Esophagus (tissue), 2 donors: ENCODE measurements at regions not wholly inside any gene's neighbourhood (a gene's known extent, or its start where the extent isn't known, plus 50 kb on each side); places are given as distances from the start of the nearest gene placed in this dataset.

ENCODE experiments used
- H3K27ac ChIP-seq, 2 donors: one replicate each; pipeline ENCODE4 v1.5.1; 2013; ENCODE audit warnings: low read depth in 2 of 2, mild to moderate bottlenecking in 2 of 2, inconsistent platforms in 1 of 2, low read length in 1 of 2, moderate library complexity in 1 of 2
- H3K27me3 ChIP-seq, 2 donors: one replicate each; pipeline ENCODE4 v1.6.1; 2013; ENCODE audit warnings: low read length in 2 of 2, control low read depth in 1 of 2, mild to moderate bottlenecking in 1 of 2; ENCODE audit not compliant: insufficient read depth in 2 of 2, control insufficient read depth in 1 of 2
- H3K36me3 ChIP-seq, 2 donors: one replicate each; pipeline ENCODE4 v1.6.1; 2013; ENCODE audit warnings: low read length in 1 of 2; ENCODE audit not compliant: control insufficient read depth in 2 of 2, insufficient read depth in 2 of 2
- H3K4me1 ChIP-seq, 2 donors: one replicate each; pipeline ENCODE4 v1.6.1; 2013; ENCODE audit warnings: low read length in 1 of 2; ENCODE audit not compliant: control insufficient read depth in 2 of 2, insufficient read depth in 2 of 2
- H3K4me3 ChIP-seq, 2 donors: one replicate each; pipeline ENCODE4 v1.5.1; 2013; ENCODE audit warnings: low read length in 2 of 2, mild to moderate bottlenecking in 2 of 2, low read depth in 1 of 2, moderate library complexity in 1 of 2
- H3K9me3 ChIP-seq, 2 donors: one replicate each; pipeline ENCODE4 v1.6.1; 2013; ENCODE audit warnings: mild to moderate bottlenecking in 2 of 2, low read depth in 1 of 2, low read length in 1 of 2, moderate library complexity in 1 of 2; ENCODE audit not compliant: control insufficient read depth in 2 of 2, insufficient read depth in 1 of 2
- WGBS, 2 donors: extraction: QIAGEN DNeasy Blood & Tissue Kit; methylation state at CpG; one replicate each; pipeline ENCODE4 v1.1.7; 2013; 5-methylcytosine and 5-hydroxymethylcytosine counted together
- donor health status: healthy with polysubstance abuse.
- donor health status: Bipolar disorder and iron deficiency.

DNA sequence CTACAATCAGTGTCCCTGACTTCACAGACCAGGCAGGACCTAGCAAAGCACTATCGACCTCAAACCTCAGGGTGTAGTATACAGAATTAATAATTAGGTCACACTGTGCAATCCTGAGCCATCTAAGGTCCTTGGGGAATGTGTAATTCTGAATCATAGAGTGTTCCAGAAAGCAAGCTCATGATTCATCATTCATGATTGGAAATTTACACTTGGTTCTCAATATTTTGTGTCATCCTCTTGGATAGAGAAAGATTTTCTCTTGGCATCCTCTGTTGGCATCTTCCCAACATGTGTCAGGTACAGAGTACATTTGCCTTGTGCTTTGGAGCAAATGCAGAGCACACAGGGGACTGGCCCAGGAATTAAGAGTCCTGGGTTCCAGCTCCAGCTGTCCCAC lies 245.0 kb upstream of the NT5C1B start:
- no peaks in the 10 kb centered on the region for H3K36me3 ChIP-seq
- H3K27me3 ChIP-seq = no peaks in the 10 kb centered on the region
- H3K4me1 ChIP-seq = peaks cover 0 to 3% of the 10 kb centered on the region in 2 donors
- no peak overlapping the region for H3K4me3 ChIP-seq
- no peak overlapping the region for H3K27ac ChIP-seq
- no peaks in the 10 kb centered on the region for H3K9me3 ChIP-seq
- 47 to 70% methylated on average over 1 of the region's 1 CpG for WGBS, 2 donors

DNA sequence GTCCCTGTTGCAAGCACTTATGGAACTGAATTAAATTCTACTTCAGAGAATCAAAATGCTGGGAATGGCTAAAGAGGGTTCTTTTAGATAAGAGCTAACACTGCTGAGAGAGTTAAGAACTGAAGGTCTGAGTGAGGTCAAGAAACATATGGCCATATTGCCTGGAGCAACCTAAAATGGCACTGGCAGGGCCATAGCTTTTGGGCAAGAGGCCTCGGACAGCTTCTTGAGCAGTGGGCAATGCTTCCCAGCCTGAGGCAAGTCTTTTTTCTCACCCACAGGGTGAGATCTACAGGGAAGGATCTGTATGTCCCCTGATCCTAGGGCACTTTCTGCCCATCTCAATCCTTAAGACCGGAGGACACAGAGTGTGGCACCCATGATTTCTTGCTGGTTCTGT lies 244.6 kb upstream of the NT5C1B start:
- no peaks in the 10 kb centered on the region for H3K36me3 ChIP-seq
- H3K4me3 ChIP-seq = no peak overlapping the region
- no peaks in the 10 kb centered on the region for H3K9me3 ChIP-seq
- H3K27me3 ChIP-seq = no peaks in the 10 kb centered on the region
- H3K27ac ChIP-seq = no peak overlapping the region
- peaks cover 0 to 3% of the 10 kb centered on the region in 2 donors for H3K4me1 ChIP-seq
- 94 to 96% methylated on average over 2 of the region's 2 CpGs for WGBS, 2 donors

DNA sequence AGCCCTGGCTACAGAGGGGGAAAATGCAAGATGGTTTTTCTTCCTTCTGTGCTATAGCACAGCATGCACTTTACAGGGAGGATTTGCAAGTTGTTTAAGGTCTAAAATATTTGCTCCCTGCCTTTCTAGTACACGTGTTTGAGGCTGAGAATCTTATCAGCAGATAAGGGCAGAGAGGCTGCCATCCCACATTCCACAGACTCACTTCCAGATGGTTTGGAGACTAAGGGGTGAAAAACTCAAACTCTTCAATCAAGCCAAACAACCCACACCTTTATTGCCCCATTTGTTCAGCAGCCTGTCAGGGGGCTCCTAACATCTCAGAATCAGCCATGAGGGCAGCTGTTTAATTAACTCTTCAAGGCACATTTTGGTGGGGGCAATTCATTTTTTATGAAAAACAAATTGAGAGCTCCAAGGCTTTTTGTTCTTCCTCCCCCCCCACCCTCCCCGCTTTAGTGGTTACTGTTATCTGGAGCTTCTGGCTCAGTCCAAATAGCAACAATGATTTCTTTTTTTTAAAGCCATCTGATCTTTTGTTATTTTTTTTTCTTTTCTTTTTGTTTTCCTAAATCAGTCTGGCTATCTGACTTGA lies 242.6 kb upstream of the NT5C1B start:
- H3K4me3 ChIP-seq = no peak overlapping the region
- 74 to 76% methylated on average over 2 of the region's 2 CpGs for WGBS, 2 donors
- no peaks in the 10 kb centered on the region for H3K27me3 ChIP-seq
- H3K36me3 ChIP-seq = no peaks in the 10 kb centered on the region
- H3K4me1 ChIP-seq = peaks cover 0 to 3% of the 10 kb centered on the region in 2 donors
- H3K27ac ChIP-seq = no peak overlapping the region
- H3K9me3 ChIP-seq = no peaks in the 10 kb centered on the region

DNA sequence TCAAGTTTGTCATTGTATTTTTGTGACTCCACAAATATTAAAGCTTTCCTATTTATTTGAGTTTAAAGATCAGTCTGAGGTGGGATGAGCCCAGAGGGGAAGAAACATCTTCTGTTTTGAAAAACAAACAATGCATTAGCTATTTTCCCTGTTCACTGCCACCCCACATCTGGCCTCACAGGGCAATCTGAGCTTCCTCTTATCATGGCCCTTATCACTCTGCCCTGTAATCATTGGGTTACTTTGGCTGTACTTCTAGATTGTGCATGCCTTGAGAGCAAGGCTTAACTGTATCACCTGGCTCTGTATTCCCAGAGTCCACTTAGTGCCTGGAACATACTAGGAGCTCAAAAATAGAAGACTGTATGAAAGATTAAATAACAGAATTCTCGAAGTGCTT lies 241.6 kb upstream of the NT5C1B start:
- 71 to 90% methylated on average over 1 of the region's 1 CpG for WGBS, 2 donors
- Histone ChIP-seq H3K9me3 (no peaks in the 10 kb centered on the region), H3K36me3 (no peaks in the 10 kb centered on the region), H3K4me1 (peaks cover 0 to 3% of the 10 kb centered on the region in 2 donors), H3K4me3 (no peak overlapping the region), H3K27me3 (no peaks in the 10 kb centered on the region), H3K27ac (no peak overlapping the region)

DNA sequence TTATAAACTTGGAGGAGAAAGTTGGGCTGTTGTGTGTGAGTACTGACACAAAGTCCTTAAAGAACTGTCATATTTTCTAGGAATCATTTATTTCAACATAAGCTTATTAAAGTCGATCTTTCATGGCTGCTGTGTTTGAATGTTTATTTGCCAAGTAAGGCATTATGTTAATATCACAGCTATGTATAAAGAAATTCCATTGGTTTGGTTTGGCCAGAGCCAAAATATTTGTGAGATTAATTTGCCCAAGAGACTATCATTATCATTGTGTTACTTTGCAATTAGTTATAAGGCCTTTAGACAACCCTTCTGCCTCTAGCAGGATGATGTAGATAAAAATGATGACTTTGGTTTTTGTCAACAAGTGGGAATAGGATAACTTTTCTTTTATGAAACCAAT lies 240.6 kb upstream of the NT5C1B start:
- Histone ChIP-seq H3K9me3 (no peaks in the 10 kb centered on the region), H3K4me1 (peaks cover 0 to 3% of the 10 kb centered on the region in 2 donors), H3K36me3 (no peaks in the 10 kb centered on the region), H3K4me3 (no peak overlapping the region), H3K27ac (no peak overlapping the region), H3K27me3 (no peaks in the 10 kb centered on the region)
- 35 to 36% methylated on average over 1 of the region's 1 CpG for WGBS, 2 donors

DNA sequence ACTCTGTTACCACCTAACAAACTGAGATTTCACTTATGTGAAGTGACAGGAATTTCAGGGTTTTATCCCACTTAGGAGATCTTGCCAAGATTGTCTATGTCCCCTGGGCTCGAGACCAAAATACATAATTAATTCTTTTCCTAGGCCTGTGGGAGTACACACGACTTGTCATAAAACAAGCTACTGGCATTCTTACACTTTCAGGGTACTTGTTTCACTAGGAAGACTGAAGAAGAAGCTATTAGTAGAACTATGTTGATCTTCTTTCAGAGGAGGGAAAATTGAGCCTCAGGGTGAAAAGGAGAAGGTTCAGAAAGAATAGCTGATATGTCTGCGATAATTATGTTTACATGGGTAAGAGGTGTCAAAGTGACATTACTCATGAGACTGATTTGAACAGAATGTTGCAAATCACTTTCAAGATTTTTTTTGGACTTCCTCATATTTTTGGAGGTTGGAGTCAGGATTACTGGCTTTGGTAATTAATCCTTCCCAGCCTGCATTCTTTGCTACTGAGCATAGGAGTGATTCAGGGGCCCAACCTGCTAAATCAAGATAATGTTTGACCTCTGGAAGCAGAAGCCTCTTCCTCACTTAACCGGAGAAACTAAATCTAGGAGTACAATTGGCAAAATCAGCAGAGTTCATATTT lies 240.0 kb upstream of the NT5C1B start:
- H3K27ac ChIP-seq = no peak overlapping the region
- no peaks in the 10 kb centered on the region for H3K36me3 ChIP-seq
- WGBS, 2 donors = 28 to 33% methylated on average over 4 of the region's 4 CpGs
- no peak overlapping the region for H3K4me3 ChIP-seq
- H3K27me3 ChIP-seq = no peaks in the 10 kb centered on the region
- H3K9me3 ChIP-seq = no peaks in the 10 kb centered on the region
- peaks cover 0 to 3% of the 10 kb centered on the region in 2 donors for H3K4me1 ChIP-seq

DNA sequence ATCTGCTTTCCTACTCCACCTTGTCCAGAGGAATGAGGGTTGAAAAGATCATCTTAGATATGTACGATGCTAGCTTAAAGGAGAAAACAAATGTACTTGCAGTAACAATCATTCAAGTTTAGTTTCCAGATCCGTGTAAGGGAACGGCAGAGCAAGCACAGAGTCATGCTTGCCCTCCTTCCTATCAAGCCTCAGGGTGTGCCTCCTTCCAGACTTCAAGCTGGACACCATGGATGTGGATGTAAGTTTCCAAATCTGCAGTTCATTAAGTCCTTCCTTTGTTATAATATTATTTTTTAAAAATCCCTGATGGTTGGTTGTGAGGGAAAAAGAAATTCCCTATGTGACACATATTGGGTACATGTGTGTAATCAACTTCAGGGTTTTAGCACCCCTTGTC lies 238.9 kb upstream of the NT5C1B start:
- Histone ChIP-seq H3K4me3 (no peak overlapping the region), H3K9me3 (peaks cover 0 to 2% of the 10 kb centered on the region in 2 donors), H3K27me3 (no peaks in the 10 kb centered on the region), H3K27ac (no peak overlapping the region), H3K36me3 (no peaks in the 10 kb centered on the region), H3K4me1 (peaks cover 0 to 3% of the 10 kb centered on the region in 2 donors)
- 86 to 88% methylated on average over 3 of the region's 3 CpGs for WGBS, 2 donors

DNA sequence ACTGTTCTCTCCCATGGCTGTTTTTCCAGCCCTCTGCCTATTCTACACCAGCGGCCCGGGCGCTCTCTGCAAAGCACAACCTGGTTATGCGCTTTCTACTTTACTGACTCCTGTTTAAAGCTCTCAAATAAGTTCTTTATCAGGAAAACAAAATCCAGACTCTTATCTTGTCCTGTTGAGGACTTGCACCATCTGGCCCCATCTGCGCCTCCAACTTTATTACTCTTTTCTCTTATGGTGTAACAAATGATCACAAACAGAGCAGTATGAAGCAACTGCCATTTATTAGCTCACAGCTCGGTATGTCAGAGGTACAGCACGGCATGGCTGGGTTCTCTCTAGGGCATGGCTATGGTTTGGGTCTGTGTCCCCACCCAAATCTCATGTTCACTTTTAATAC lies 236.5 kb upstream of the NT5C1B start:
- WGBS, 2 donors = 67 to 85% methylated on average over 7 of the region's 7 CpGs
- H3K27ac ChIP-seq = no peak overlapping the region
- no peaks in the 10 kb centered on the region for H3K36me3 ChIP-seq
- peaks cover 0 to 2% of the 10 kb centered on the region in 2 donors for H3K9me3 ChIP-seq
- peaks cover 0 to 3% of the 10 kb centered on the region in 2 donors for H3K4me1 ChIP-seq
- no peak overlapping the region for H3K4me3 ChIP-seq
- no peaks in the 10 kb centered on the region for H3K27me3 ChIP-seq

DNA sequence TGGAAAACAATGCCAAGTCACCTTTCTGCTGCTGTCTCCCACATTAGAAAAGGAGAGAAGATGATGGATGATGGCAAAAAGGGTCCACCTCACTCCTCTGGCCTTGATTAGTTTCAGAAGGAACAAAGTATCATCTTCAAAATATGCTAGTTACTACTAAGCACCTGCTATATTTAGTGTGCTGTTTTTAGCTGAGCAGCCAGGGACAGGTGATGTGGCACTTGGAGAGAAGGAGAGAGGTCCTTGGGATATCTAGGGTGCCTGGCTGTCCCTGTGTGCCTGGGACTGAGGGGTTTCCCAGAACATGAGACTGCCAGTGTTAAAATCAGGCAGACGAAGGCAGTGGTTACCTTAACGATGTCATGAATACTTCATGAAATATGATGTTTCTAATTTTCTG lies 235.5 kb upstream of the NT5C1B start:
- Histone ChIP-seq H3K4me1 (peaks cover 0 to 3% of the 10 kb centered on the region in 2 donors), H3K4me3 (no peak overlapping the region), H3K27me3 (no peaks in the 10 kb centered on the region), H3K36me3 (no peaks in the 10 kb centered on the region), H3K27ac (no peak overlapping the region), H3K9me3 (peaks cover 0 to 2% of the 10 kb centered on the region in 2 donors)
- 93 to 95% methylated on average over 2 of the region's 2 CpGs for WGBS, 2 donors

DNA sequence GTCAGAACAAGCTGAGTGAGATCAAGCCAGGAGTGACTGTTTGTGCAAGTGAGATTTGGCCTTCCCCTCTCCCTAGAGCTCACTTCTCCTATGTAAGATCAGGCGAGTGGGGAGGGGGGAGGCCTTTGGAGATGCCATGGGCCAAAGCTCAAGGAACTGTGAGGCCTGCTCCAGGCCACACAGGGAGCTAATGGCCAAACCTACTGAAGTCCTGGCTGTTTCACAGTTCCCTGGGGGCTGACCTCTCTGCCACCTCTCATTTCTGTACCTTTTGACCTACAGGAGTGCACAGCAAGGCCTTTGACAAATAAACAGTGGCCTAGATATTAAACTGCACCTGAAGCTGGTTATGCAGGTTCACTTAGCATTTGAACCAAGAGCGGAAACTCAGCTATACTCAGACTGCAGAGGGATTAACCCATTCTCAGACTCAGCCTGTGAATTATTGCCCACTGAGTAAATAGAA lies 235.0 kb upstream of the NT5C1B start:
- Histone ChIP-seq H3K27ac (peak overlapping the region; percentile 72 to 86), H3K36me3 (no peaks in the 10 kb centered on the region), H3K4me1 (peaks cover 0 to 3% of the 10 kb centered on the region in 2 donors), H3K4me3 (no peak overlapping the region), H3K9me3 (peaks cover 0 to 2% of the 10 kb centered on the region in 2 donors), H3K27me3 (no peaks in the 10 kb centered on the region)
- WGBS, 2 donors = 73 to 77% methylated on average over 2 of the region's 2 CpGs
